Stimulated activated CD4-positive, alpha-beta T cell treated with anti-CD3 and anti-CD28 coated beads, Interleukin-1b, Interleukin-23, amount 100 ng/mL, for 48 hours (primary cell): ENCODE measurements at regions not wholly inside any gene's neighbourhood (a gene's known extent, or its start where the extent isn't known, plus 50 kb on each side); places are given as distances from the start of the nearest gene placed in this dataset.
"Not testable (repeated sequence)": the region's sequence is repeated elsewhere in the genome, so short reads cannot be mapped to it uniquely, and the experiment has no call there.

Source experiments
- DNase-seq: peaks from one replicate; pipeline ENCODE4 v3.0.0-alpha.2; 2020

- DNase-seq: no peak
These were observed 500.8 kb downstream of the PCDH7 start for GRCh38 chr4:31220921-31221320.

GRCh38 chr4:31228068-31228467 lies 507.9 kb downstream of the PCDH7 start:
- DNase-seq: no peak

GRCh38 chr4:31230594-31230993 lies 510.4 kb downstream of the PCDH7 start:
- no peak for DNase-seq

- DNase-seq: no peak
These were observed 514.3 kb downstream of the PCDH7 start for GRCh38 chr4:31234494-31234893.

DNA sequence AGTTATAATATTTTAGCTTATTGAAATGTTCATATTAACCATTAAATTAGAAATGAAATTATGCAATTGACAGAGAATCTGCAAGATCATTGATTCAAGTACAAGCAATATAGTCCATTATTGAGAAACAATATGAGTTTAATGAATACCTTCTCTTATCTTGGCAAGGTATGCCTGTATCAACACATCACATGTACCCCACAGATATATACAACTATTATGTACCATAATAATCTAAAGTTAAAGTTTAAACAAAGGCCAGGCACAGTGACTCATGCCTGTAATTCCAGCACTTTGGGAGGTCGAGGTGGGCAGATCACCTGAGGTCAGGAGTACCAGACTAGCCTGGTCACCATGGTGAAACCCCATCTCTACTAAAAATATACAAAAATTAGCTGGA lies 514.7 kb downstream of the PCDH7 start:
- no peak for DNase-seq

- DNase-seq: no peak
These were observed 516.0 kb downstream of the PCDH7 start for GRCh38 chr4:31236020-31236638.

DNA sequence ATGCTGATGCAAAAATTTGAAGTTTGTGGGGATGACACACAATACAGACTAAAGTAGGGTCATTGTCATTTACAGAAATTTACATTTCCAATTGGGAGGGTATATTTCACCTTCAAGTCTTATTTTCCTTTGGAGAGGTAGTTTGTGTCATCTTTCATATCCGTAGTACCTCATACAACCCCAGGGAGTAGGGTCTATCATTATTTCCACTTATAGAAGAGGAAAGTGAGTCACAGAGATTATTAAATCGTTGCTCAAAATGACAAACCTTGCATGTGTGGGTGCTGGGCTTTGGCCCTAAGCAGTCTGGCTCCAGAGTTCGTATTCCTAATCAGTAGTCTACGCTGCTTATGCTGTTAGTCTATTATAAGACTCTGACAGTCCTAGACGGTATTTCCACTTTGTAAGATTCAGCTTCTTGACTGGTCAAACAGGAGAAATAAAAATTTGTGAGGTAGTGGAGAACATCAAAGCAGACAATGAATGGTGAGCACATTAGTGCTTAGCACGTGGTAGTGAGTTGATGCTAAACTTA lies 516.5 kb downstream of the PCDH7 start:
- no peak for DNase-seq

GRCh38 chr4:31237233-31237632 lies 517.1 kb downstream of the PCDH7 start:
- DNase-seq: no peak

DNA sequence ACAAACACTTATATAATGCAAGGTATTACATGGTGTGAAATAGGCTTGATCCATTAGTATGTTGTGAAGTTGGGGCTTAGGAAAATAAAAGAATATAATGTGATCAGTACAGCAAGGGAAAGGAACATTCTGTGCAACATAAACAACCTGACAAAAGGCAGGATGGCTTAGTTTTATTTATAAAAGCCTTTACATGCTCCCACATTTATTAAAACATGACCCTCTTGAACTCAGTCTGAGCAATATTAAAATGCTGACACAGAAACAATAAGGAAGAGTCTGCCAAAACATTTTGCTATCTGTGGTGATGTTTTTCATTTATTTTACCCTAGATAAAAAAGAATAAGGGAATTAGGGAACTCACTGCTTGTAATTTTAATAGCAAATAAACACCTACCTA lies 519.7 kb downstream of the PCDH7 start:
- no peak for DNase-seq

- DNase-seq: no peak
These were observed 521.4 kb downstream of the PCDH7 start for GRCh38 chr4:31241504-31242106.

GRCh38 chr4:31246856-31247255 lies 526.7 kb downstream of the PCDH7 start:
- DNase-seq: no peak

DNA sequence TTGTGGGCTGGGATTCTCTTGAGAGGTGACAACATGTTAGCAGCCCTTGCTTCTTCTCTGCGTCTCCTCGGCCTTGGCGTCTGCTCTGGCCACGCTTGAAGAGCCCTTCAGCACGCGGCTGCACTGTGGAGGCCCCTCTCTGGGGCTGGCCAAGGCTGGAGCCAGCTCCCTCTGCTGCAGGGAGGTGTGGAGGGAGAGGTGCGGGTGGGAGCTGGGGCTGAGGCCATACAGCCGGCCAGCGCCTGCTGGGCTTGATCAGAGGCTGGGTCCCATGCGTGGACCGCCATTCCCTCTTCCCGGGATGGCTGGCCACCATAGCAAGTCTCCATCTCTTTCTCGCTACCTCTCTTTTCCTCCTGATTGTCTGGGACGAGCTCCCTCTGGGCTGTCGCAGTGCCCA lies 539.0 kb downstream of the PCDH7 start:
- DNase-seq: no peak

- DNase-seq: no peak
These were observed 541.5 kb downstream of the PCDH7 start for GRCh38 chr4:31261632-31262031.

GRCh38 chr4:31266094-31266493 lies 545.9 kb downstream of the PCDH7 start:
- DNase-seq: not testable (repeated sequence)

DNA sequence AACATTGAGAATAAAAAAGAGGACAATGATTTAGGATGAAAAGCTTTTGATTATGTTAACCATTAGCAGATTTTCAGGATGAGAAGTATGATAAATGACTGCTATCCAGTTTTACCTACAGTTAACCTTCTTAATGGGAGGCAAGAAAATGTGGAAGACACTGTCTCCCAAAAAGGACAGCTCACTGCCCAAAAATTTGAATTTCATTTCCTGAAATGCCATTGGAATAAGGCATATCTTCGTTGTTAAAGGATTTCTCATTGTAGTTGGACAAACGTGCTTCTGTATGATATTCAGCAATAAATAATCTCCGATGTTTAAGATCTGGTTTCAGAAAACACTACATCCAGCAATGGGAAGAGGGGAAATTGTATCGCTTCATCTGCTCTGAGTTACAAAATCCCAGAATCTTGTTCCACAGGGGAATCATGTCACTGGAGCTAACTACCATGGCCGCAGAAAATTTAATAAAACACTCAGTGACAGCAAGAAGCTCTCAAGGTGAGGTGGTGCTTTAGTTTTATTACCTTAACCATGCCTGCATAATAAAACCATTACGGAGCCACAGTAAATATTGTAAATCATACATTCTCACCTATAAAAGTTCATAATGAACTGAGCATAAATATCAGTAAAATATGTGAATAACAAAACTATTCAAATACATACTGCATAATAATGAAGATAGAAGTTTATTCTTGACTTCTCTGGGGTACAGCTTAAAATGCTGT lies 552.3 kb downstream of the PCDH7 start:
- DNase-seq: no peak

- no peak for DNase-seq
These were observed 555.7 kb downstream of the PCDH7 start for GRCh38 chr4:31275906-31276305.

GRCh38 chr4:31283679-31284078 lies 563.5 kb downstream of the PCDH7 start:
- no peak for DNase-seq

DNA sequence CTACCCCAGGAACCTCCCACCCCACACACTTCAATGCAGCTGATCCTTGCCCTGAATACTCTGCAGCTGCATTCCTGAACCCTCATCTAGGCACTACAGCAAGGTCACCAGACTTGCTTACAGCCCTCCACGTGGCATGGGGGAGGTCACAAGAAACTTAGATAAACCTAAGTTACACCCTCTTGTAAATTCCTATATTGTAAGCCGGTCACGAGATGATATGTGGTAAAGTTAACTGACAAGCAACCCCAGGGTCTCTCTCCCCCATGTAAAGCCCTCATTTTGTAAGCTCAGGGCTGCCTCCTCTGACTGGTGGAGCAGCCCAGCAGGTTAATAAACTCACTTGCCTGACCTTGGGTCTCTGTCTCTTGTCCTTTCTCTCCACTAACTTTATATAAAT lies 570.7 kb downstream of the PCDH7 start:
- no peak for DNase-seq

DNA sequence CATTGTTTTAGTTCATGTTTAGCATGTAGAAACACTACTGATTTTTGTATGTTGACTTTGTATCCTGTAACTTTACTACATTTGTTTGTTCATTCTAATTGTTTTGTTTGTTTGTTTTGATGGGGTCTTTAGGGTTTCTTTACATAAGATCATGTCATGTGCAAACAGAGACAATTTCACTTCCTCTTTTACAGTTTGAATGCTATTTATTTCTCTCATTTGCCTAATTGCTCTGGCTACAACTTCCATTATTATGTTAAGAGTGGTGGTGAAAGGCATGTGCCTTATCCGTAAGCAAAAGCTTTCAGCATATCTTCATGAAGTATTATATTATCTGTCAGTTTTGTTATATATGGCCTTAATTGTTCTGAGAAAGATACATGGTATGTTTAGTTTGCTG lies 571.1 kb downstream of the PCDH7 start:
- DNase-seq: no peak

DNA sequence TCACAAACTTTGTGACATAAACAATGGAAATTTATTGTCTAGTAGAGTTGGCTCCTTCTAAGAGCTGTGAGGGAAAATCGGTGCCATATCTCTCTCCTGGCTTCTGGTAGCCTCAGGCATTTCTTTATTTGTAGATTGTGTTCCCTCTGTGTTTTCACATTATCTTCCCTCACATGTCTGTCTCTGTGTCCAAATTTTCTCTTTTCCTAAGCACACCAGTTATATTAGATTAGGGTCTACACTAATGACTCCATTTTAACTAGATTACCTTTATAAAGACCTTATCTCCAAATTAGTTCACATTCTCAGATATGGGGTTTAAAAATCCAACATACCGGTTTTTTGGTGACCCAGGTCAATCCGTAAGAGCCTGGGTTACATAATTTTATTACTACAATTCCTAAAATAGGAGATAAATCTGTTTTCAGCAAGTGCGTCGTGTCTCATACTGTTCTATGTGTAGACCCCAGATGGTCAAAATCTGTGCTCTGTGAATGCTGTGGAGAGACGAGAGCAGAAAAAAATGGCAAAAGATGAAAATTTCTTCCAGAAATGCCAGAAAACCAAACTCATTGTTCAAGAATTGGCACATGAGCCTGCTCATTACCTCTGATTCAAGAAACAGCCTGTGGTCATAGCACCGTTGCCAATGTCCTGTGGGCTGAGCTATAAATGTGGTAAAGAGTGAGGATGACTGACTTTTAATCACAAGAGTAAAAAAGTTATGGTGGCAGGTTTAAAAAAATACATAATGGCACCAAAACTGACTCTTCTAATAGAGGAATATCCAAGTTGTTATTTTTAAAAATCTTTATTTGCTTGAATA lies 574.7 kb downstream of the PCDH7 start:
- DNase-seq: no peak

DNA sequence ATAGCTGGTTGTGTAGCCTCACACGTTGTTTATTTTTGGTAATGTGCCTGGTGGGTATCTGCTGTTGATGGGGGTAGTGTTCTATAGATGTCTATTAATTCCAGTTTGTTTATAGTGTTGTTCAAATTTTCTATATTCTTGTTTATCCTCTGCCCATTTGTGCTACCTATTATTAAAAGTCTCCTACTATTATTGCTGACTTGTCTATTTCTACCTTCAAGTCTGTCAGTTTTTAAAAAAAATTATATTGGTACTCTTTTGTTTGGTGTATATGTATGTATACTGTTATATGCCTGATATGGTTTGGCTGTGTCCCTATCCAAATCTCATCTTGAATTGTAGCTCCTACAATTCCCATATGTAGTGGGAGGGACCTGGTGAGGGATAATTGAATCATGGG lies 578.6 kb downstream of the PCDH7 start:
- DNase-seq: no peak

- no peak for DNase-seq
These were observed 586.9 kb downstream of the PCDH7 start for GRCh38 chr4:31307029-31307428.

GRCh38 chr4:31324814-31325213 lies 604.6 kb downstream of the PCDH7 start:
- no peak for DNase-seq
